ENCODE measurements at regions not wholly inside any gene's neighbourhood (a gene's known extent, or its start where the extent isn't known, plus 50 kb on each side); places are given as distances from the start of the nearest gene placed in this dataset.

- no peak for DNase-seq
- POLR2A ChIA-PET = no interaction called here
These were observed 373.7 kb downstream of the METTL15 start for GRCh38 chr11:28481616-28482480.

GRCh38 chr11:28480406-28480805 lies 372.2 kb downstream of the METTL15 start:
- POLR2A ChIA-PET = no interaction called here
- no peak for DNase-seq

More at GRCh38 chr11:28481616-28482480, 373.7 kb downstream of the METTL15 start:
- Mint-ChIP-seq H3K27me3 (peaks cover 0 to 1% (median 0%) of the 10 kb centered on the region in 5 donors), H3K9me3 (no peaks in the 10 kb centered on the region), H3K4me3 (no peak overlapping the region), H3K4me1 (no peaks in the 10 kb centered on the region), H3K36me3 (no peaks in the 10 kb centered on the region), H3K27ac (no peak overlapping the region)
- no peak for ATAC-seq

GRCh38 chr11:28476864-28477263 lies 368.7 kb downstream of the METTL15 start:
- ATAC-seq = no peak

More at GRCh38 chr11:28480406-28480805, 372.2 kb downstream of the METTL15 start:
- H3K36me3 Mint-ChIP-seq = no peaks in the 10 kb centered on the region
- no peaks in the 10 kb centered on the region for H3K9me3 Mint-ChIP-seq
- H3K4me1 Mint-ChIP-seq = no peaks in the 10 kb centered on the region
- H3K4me3 Mint-ChIP-seq = no peak overlapping the region
- no peak overlapping the region for H3K27ac Mint-ChIP-seq
- peaks cover 0 to 1% (median 0%) of the 10 kb centered on the region in 5 donors for H3K27me3 Mint-ChIP-seq
- ATAC-seq = no peak

GRCh38 chr11:28476049-28476448 lies 367.9 kb downstream of the METTL15 start:
- Mint-ChIP-seq H3K4me1 (no peaks in the 10 kb centered on the region), H3K4me3 (no peak overlapping the region), H3K27me3 (peaks cover 0 to 3% (median 0%) of the 10 kb centered on the region in 5 donors), H3K36me3 (no peaks in the 10 kb centered on the region), H3K27ac (no peak overlapping the region), H3K9me3 (peaks cover 0 to 2% (median 0%) of the 10 kb centered on the region in 9 donors)
- no peak for DNase-seq
- ATAC-seq = no peak
- POLR2A ChIA-PET = no interaction called here

More at GRCh38 chr11:28476864-28477263, 368.7 kb downstream of the METTL15 start:
- Mint-ChIP-seq H3K4me3 (no peak overlapping the region), H3K9me3 (peaks cover 0 to 2% (median 0%) of the 10 kb centered on the region in 9 donors), H3K27ac (no peak overlapping the region), H3K4me1 (no peaks in the 10 kb centered on the region), H3K27me3 (peaks cover 0 to 3% (median 0%) of the 10 kb centered on the region in 5 donors), H3K36me3 (no peaks in the 10 kb centered on the region)
- no peak for DNase-seq
- POLR2A ChIA-PET = no interaction called here

- ATAC-seq (no peak), DNase-seq (no peak)
- no peak overlapping the region for H3K27ac Mint-ChIP-seq
- POLR2A ChIA-PET = no interaction called here
- H3K4me1 Mint-ChIP-seq = no peaks in the 10 kb centered on the region
- H3K4me3 Mint-ChIP-seq = no peak overlapping the region
- H3K27me3 Mint-ChIP-seq = peaks cover 0 to 3% (median 0%) of the 10 kb centered on the region in 5 donors
- peaks cover 0 to 2% (median 0%) of the 10 kb centered on the region in 9 donors for H3K9me3 Mint-ChIP-seq
- no peaks in the 10 kb centered on the region for H3K36me3 Mint-ChIP-seq
These were observed 364.7 kb downstream of the METTL15 start for GRCh38 chr11:28472904-28473303.

- Mint-ChIP-seq H3K9me3 (peaks cover 0 to 4% (median 0%) of the 10 kb centered on the region in 9 donors), H3K27ac (no peak overlapping the region), H3K27me3 (peaks cover 0 to 3% (median 0%) of the 10 kb centered on the region in 5 donors), H3K4me1 (no peaks in the 10 kb centered on the region), H3K4me3 (no peak overlapping the region), H3K36me3 (no peaks in the 10 kb centered on the region)
- POLR2A ChIA-PET = no interaction called here
- ATAC-seq = no peak
- no peak for DNase-seq
These were observed 363.3 kb downstream of the METTL15 start for GRCh38 chr11:28471537-28471936.

- POLR2A ChIA-PET = no interaction called here
These were observed 362.0 kb downstream of the METTL15 start for GRCh38 chr11:28470180-28470579.

GRCh38 chr11:28466506-28466905 lies 358.3 kb downstream of the METTL15 start:
- DNase-seq = no peak

More at GRCh38 chr11:28470180-28470579, 362.0 kb downstream of the METTL15 start:
- no peaks in the 10 kb centered on the region for H3K4me1 Mint-ChIP-seq
- H3K9me3 Mint-ChIP-seq = peaks cover 0 to 4% (median 0%) of the 10 kb centered on the region in 9 donors
- H3K27ac Mint-ChIP-seq = no peak overlapping the region
- peaks cover 0 to 3% (median 0%) of the 10 kb centered on the region in 5 donors for H3K27me3 Mint-ChIP-seq
- no peak for ATAC-seq
- H3K36me3 Mint-ChIP-seq = no peaks in the 10 kb centered on the region
- no peak for DNase-seq
- H3K4me3 Mint-ChIP-seq = no peak overlapping the region

GRCh38 chr11:28464252-28464867 lies 356.2 kb downstream of the METTL15 start:
- ATAC-seq (no peak), DNase-seq (no peak)
- peaks cover 0 to 4% (median 0%) of the 10 kb centered on the region in 9 donors for H3K9me3 Mint-ChIP-seq
- POLR2A ChIA-PET = no interaction called here
- H3K4me3 Mint-ChIP-seq = no peak overlapping the region
- no peak overlapping the region for H3K27ac Mint-ChIP-seq
- no peaks in the 10 kb centered on the region for H3K36me3 Mint-ChIP-seq
- H3K4me1 Mint-ChIP-seq = no peaks in the 10 kb centered on the region
- H3K27me3 Mint-ChIP-seq = no peaks in the 10 kb centered on the region

More at GRCh38 chr11:28466506-28466905, 358.3 kb downstream of the METTL15 start:
- Mint-ChIP-seq H3K9me3 (peaks cover 0 to 4% (median 0%) of the 10 kb centered on the region in 9 donors), H3K4me1 (no peaks in the 10 kb centered on the region), H3K27ac (no peak overlapping the region), H3K27me3 (no peaks in the 10 kb centered on the region), H3K36me3 (no peaks in the 10 kb centered on the region), H3K4me3 (no peak overlapping the region)
- ATAC-seq = no peak
- POLR2A ChIA-PET = no interaction called here

- H3K27me3 Mint-ChIP-seq = no peaks in the 10 kb centered on the region
- no peaks in the 10 kb centered on the region for H3K4me1 Mint-ChIP-seq
- H3K4me3 Mint-ChIP-seq = no peak overlapping the region
- no peak overlapping the region for H3K27ac Mint-ChIP-seq
- POLR2A ChIA-PET = no interaction called here
- ATAC-seq (no peak), DNase-seq (no peak)
- no peaks in the 10 kb centered on the region for H3K36me3 Mint-ChIP-seq
- peaks cover 0 to 4% (median 0%) of the 10 kb centered on the region in 9 donors for H3K9me3 Mint-ChIP-seq
These were observed 355.6 kb downstream of the METTL15 start for GRCh38 chr11:28463826-28464225.

GRCh38 chr11:28461846-28462245 lies 353.7 kb downstream of the METTL15 start:
- H3K4me3 Mint-ChIP-seq = no peak overlapping the region
- POLR2A ChIA-PET = no interaction called here
- H3K36me3 Mint-ChIP-seq = no peaks in the 10 kb centered on the region
- no peaks in the 10 kb centered on the region for H3K9me3 Mint-ChIP-seq
- ATAC-seq = no peak
- H3K27me3 Mint-ChIP-seq = no peaks in the 10 kb centered on the region
- no peak overlapping the region for H3K27ac Mint-ChIP-seq
- DNase-seq = no peak
- H3K4me1 Mint-ChIP-seq = no peaks in the 10 kb centered on the region

- H3K36me3 Mint-ChIP-seq = no peaks in the 10 kb centered on the region
- POLR2A ChIA-PET = no interaction called here
- no peaks in the 10 kb centered on the region for H3K27me3 Mint-ChIP-seq
- H3K9me3 Mint-ChIP-seq = peaks cover 0 to under 1% (median 0%) of the 10 kb centered on the region in 9 donors
- H3K4me1 Mint-ChIP-seq = no peaks in the 10 kb centered on the region
- H3K27ac Mint-ChIP-seq = no peak overlapping the region
- ATAC-seq (no peak), DNase-seq (no peak)
- H3K4me3 Mint-ChIP-seq = no peak overlapping the region
These were observed 353.1 kb downstream of the METTL15 start for GRCh38 chr11:28461338-28461737.

- Mint-ChIP-seq H3K4me1 (no peaks in the 10 kb centered on the region), H3K27ac (no peak overlapping the region), H3K27me3 (no peaks in the 10 kb centered on the region), H3K4me3 (no peak overlapping the region), H3K36me3 (no peaks in the 10 kb centered on the region), H3K9me3 (peaks cover 0 to 2% (median 0%) of the 10 kb centered on the region in 9 donors)
- DNase-seq = no peak
- no peak for ATAC-seq
- POLR2A ChIA-PET = no interaction called here
These were observed 352.2 kb downstream of the METTL15 start for GRCh38 chr11:28460348-28460747.
